K562 (cell line): ENCODE measurements at regions not wholly inside any gene's neighbourhood (a gene's known extent, or its start where the extent isn't known, plus 50 kb on each side); places are given as distances from the start of the nearest gene placed in this dataset.

Experiments
- ATF1 ChIP-seq, 2 experiments: fragments of 450-650 bp in 1 of 2; IDR thresholded peaks; 2 replicates each; pipeline ENCODE4 v1.6.1; 2016; ENCODE audit warnings: missing compliant biosample characterization in 1 of 2, missing genetic modification characterization in 1 of 2
- DPF2 ChIP-seq: fragments of 450-650 bp; IDR thresholded peaks from 2 replicates; pipeline ENCODE4 v1.6.1; 2016
- EP300 ChIP-seq: IDR thresholded peaks from 2 replicates; pipeline ENCODE4 v1.6.1; 2012; ENCODE audit warnings: low read length, improper control_type of control experiment
- FOXA3 ChIP-seq, 2 experiments: fragments of 450-650 bp in 1 of 2; sonication (generic) in 1 of 2; formaldehyde crosslinking; IDR thresholded peaks in 1 of 2; conservative IDR thresholded peaks in 1 of 2; 2 replicates each; pipeline versions ENCODE4 v1.4.0 to v1.8.0; 2020 to 2022; ENCODE audit warnings: mild to moderate bottlenecking in 2 of 2, missing genetic modification reagents in 1 of 2
- FOXP1 ChIP-seq: sonication (generic); formaldehyde crosslinking; IDR thresholded peaks from 2 replicates; pipeline ENCODE4 v1.8.0; 2022; ENCODE audit warnings: mild to moderate bottlenecking, missing genetic modification reagents
- HES1 ChIP-seq: fragments of 450-650 bp; IDR thresholded peaks from 2 replicates; pipeline ENCODE4 v1.6.1; 2016; ENCODE audit warnings: low read depth, mild to moderate bottlenecking, moderate library complexity
- MEIS2 ChIP-seq: fragments of 450-650 bp; IDR thresholded peaks from 2 replicates; pipeline ENCODE4 v1.6.1; 2014; ENCODE audit warnings: mild to moderate bottlenecking; ENCODE audit not compliant: partially characterized antibody
- MITF ChIP-seq: IDR thresholded peaks from 2 replicates; pipeline ENCODE4 v1.6.1; 2014; ENCODE audit warnings: antibody characterized with exemption
- RBM34 ChIP-seq: fragments of 200-400 bp; formaldehyde crosslinking; IDR thresholded peaks from 2 replicates; pipeline ENCODE4 v1.6.1; 2018; ENCODE audit warnings: low read length, borderline replicate concordance; ENCODE audit not compliant: insufficient read depth
- RFX7 ChIP-seq: fragments of 250-450 bp; sonication (Bioruptor Pico); IDR thresholded peaks from 2 replicates; pipeline ENCODE4 v1.5.1; 2021; ENCODE audit warnings: mild to moderate bottlenecking
- TEAD4 ChIP-seq, 2 experiments: sonication (generic) in 1 of 2; formaldehyde crosslinking in 1 of 2; IDR thresholded peaks; 2 replicates each; pipeline versions ENCODE4 v1.6.1 to v1.8.0; 2012 to 2022; ENCODE audit warnings: borderline replicate concordance in 1 of 2, inconsistent platforms in 1 of 2, low read length in 1 of 2, mild to moderate bottlenecking in 1 of 2, missing genetic modification reagents in 1 of 2
- TRIM28 ChIP-seq: fragments of 450-650 bp; IDR thresholded peaks from 2 replicates; pipeline ENCODE4 v1.6.1; 2017
- ZBTB9 ChIP-seq: fragments of 450-650 bp; formaldehyde crosslinking; IDR thresholded peaks from 2 replicates; pipeline ENCODE4 v1.4.0; 2020; ENCODE audit warnings: mild to moderate bottlenecking, moderate library complexity
- ZNF134 ChIP-seq: fragments of 250-450 bp; sonication (Bioruptor Pico); conservative IDR thresholded peaks from 2 replicates; pipeline ENCODE4 v1.4.0; 2020
- ZNF197 ChIP-seq: fragments of 200-800 bp; sonication (Bioruptor generic); IDR thresholded peaks from 2 replicates; pipeline ENCODE4 v1.6.1; 2016; ENCODE audit warnings: low read depth, missing genetic modification characterization, missing compliant biosample characterization
- ZNF398 ChIP-seq: fragments of 250-450 bp; sonication (Bioruptor Pico); IDR thresholded peaks from 2 replicates; pipeline ENCODE4 v1.8.0; 2021; ENCODE audit warnings: moderate library complexity, mild to moderate bottlenecking, inconsistent platforms
- ZNF41 ChIP-seq: fragments of 250-450 bp; sonication (Bioruptor Pico); conservative IDR thresholded peaks from 2 replicates; pipeline ENCODE4 v1.4.0; 2020; ENCODE audit warnings: mild to moderate bottlenecking
- ZNF639 ChIP-seq, 2 experiments: fragments of 200-800 bp in 1 of 2; sonication (Bioruptor generic) in 1 of 2; sonication (generic) in 1 of 2; formaldehyde crosslinking in 1 of 2; IDR thresholded peaks in 1 of 2; conservative IDR thresholded peaks in 1 of 2; 2 replicates each; pipeline versions ENCODE4 v1.5.0 to v1.6.1; 2016 to 2020; ENCODE audit warnings: missing compliant biosample characterization in 1 of 2, missing genetic modification characterization in 1 of 2, missing genetic modification reagents in 1 of 2
- ZNF644 ChIP-seq: fragments of 200-800 bp; sonication (Bioruptor generic); IDR thresholded peaks from 2 replicates; pipeline ENCODE4 v1.6.1; 2016; ENCODE audit warnings: low read depth, missing genetic modification characterization, missing compliant biosample characterization

GRCh38 chrX:43328358-43328946 is 327.6 kb upstream of the MAOA start (continued):
- TF ChIP-seq ZNF134 (CRISPR knock-in tag) (no peak), TEAD4 (IDR thresholded peaks at IDR 0.05; ENCODE audit: low read length) (peak; percentile 95), TEAD4 (CRISPR knock-in tag; IDR thresholded peaks at IDR 0.05; ENCODE audit: borderline replicate concordance) (no peak), ZNF41 (CRISPR knock-in tag) (peak; percentile 69; the same call in 1 of the 2 replicates), ATF1 (CRISPR knock-in tag; IDR thresholded peaks at IDR 0.05) (no peak), ATF1 (tag; IDR thresholded peaks at IDR 0.05) (peak; percentile 72), TRIM28 (no peak), ZNF644 (peak; percentile 95), RBM34 (no peak), ZBTB9 (CRISPR knock-in tag) (peak; percentile 64; the same call in 1 of the 2 replicates), DPF2 (0 out of 2 replicates have a peak, but pooled peaks have one; percentile 32), MITF (peak; percentile 89), FOXA3 (CRISPR knock-in tag; conservative IDR thresholded peaks at IDR 0.05 in 1 of 2, IDR thresholded peaks at IDR 0.05 in 1 of 2) (0 out of 4 replicates have a peak, but pooled peaks of 1 of the 2 experiments have one; percentile 22), ZNF639 (CRISPR knock-in tag; conservative IDR thresholded peaks at IDR 0.05 in 1 of 2, IDR thresholded peaks at IDR 0.05 in 1 of 2) (peak in 1 of 2 experiments; percentile 80; a peak in 2 of 4 replicates), ZNF197 (CRISPR knock-in tag) (peak; percentile 71; the same call in 1 of the 2 replicates), ZNF398 (CRISPR knock-in tag) (no peak), HES1 (0 out of 2 replicates have a peak, but pooled peaks have one; percentile 49), FOXP1 (CRISPR knock-in tag) (no peak), RFX7 (CRISPR knock-in tag) (no peak), EP300 (peak; percentile 73), MEIS2 (peak; percentile 95)
